Subcutaneous abdominal adipose tissue (tissue), 5 donors: ENCODE measurements at regions not wholly inside any gene's neighbourhood (a gene's known extent, or its start where the extent isn't known, plus 50 kb on each side); places are given as distances from the start of the nearest gene placed in this dataset.

Experiments used
- H3K27ac ChIP-seq: one replicate; pipeline ENCODE4 v1.7.0; 2013; ENCODE audit warnings: low read depth, mild to moderate bottlenecking, inconsistent platforms, low read length, moderate library complexity
- H3K27me3 ChIP-seq, 5 donors: one replicate each; pipeline ENCODE4 v1.7.0; 2013; ENCODE audit warnings: low read length in 5 of 5, inconsistent platforms in 1 of 5; ENCODE audit not compliant: control insufficient read depth in 5 of 5, insufficient read depth in 4 of 5
- H3K36me3 ChIP-seq, 5 donors: one replicate each; pipeline ENCODE4 v1.7.0; 2013; ENCODE audit warnings: low read length in 5 of 5; ENCODE audit not compliant: control insufficient read depth in 5 of 5, insufficient read depth in 5 of 5
- H3K4me1 ChIP-seq, 5 donors: one replicate each; pipeline ENCODE4 v1.7.0; 2013; ENCODE audit warnings: low read length in 5 of 5, mild to moderate bottlenecking in 3 of 5, moderate library complexity in 1 of 5; ENCODE audit not compliant: control insufficient read depth in 5 of 5, insufficient read depth in 5 of 5
- H3K4me3 ChIP-seq, 5 donors: one replicate each; pipeline ENCODE4 v1.7.0; 2013; ENCODE audit warnings: low read length in 5 of 5, low read depth in 1 of 5
- H3K9ac ChIP-seq, 5 donors: one replicate each; pipeline ENCODE4 v1.7.0; 2013; ENCODE audit warnings: low read length in 5 of 5, mild to moderate bottlenecking in 4 of 5, moderate library complexity in 3 of 5
- H3K9me3 ChIP-seq, 5 donors: one replicate each; pipeline ENCODE4 v1.7.0; 2013; ENCODE audit warnings: low read length in 5 of 5; ENCODE audit not compliant: control insufficient read depth in 5 of 5
- donor health status: healthy.
- donor health status: healthy.
- donor health status: healthy.
- donor health status: healthy.
- donor health status: healthy.

GRCh38 chr18:70636991-70637390, 348.1 kb downstream of the SOCS6 start:
- Histone ChIP-seq H3K9ac (no peak overlapping the region), H3K4me1 (peaks cover 0 to 5% (median 0%) of the 10 kb centered on the region in 5 donors), H3K27ac (no peak overlapping the region), H3K27me3 (no peaks in the 10 kb centered on the region), H3K36me3 (no peaks in the 10 kb centered on the region), H3K4me3 (no peak overlapping the region), H3K9me3 (no peaks in the 10 kb centered on the region)

- Histone ChIP-seq H3K4me1 (peaks cover 0 to 5% (median 0%) of the 10 kb centered on the region in 5 donors), H3K27me3 (no peaks in the 10 kb centered on the region), H3K27ac (no peak overlapping the region), H3K4me3 (no peak overlapping the region), H3K36me3 (no peaks in the 10 kb centered on the region), H3K9me3 (no peaks in the 10 kb centered on the region), H3K9ac (no peak overlapping the region)
Measured at GRCh38 chr18:70634576-70635147, 345.8 kb downstream of the SOCS6 start.

GRCh38 chr18:70627182-70627802, 338.4 kb downstream of the SOCS6 start:
- H3K36me3 ChIP-seq = no peaks in the 10 kb centered on the region
- H3K27ac ChIP-seq = no peak overlapping the region
- H3K27me3 ChIP-seq = no peaks in the 10 kb centered on the region
- no peak overlapping the region for H3K4me3 ChIP-seq
- H3K9me3 ChIP-seq = no peaks in the 10 kb centered on the region
- H3K9ac ChIP-seq = no peak overlapping the region
- H3K4me1 ChIP-seq = no peaks in the 10 kb centered on the region

GRCh38 chr18:70622622-70623419, 334.0 kb downstream of the SOCS6 start:
- Histone ChIP-seq H3K27me3 (no peaks in the 10 kb centered on the region), H3K27ac (no peak overlapping the region), H3K4me3 (no peak overlapping the region), H3K36me3 (no peaks in the 10 kb centered on the region), H3K9me3 (peaks cover 0 to 3% (median 0%) of the 10 kb centered on the region in 5 donors), H3K9ac (no peak overlapping the region), H3K4me1 (no peaks in the 10 kb centered on the region)

GRCh38 chr18:70621710-70622109, 332.9 kb downstream of the SOCS6 start:
- Histone ChIP-seq H3K9ac (no peak overlapping the region), H3K9me3 (peaks cover 0 to 3% (median 0%) of the 10 kb centered on the region in 5 donors), H3K27ac (no peak overlapping the region), H3K4me1 (no peaks in the 10 kb centered on the region), H3K4me3 (no peak overlapping the region), H3K27me3 (no peaks in the 10 kb centered on the region), H3K36me3 (no peaks in the 10 kb centered on the region)

GRCh38 chr18:70620837-70621612, 332.2 kb downstream of the SOCS6 start:
- H3K4me1 ChIP-seq = no peaks in the 10 kb centered on the region
- no peak overlapping the region for H3K9ac ChIP-seq
- H3K4me3 ChIP-seq = no peak overlapping the region
- H3K36me3 ChIP-seq = no peaks in the 10 kb centered on the region
- no peaks in the 10 kb centered on the region for H3K27me3 ChIP-seq
- peaks cover 0 to 7% (median 2%) of the 10 kb centered on the region in 5 donors for H3K9me3 ChIP-seq
- H3K27ac ChIP-seq = no peak overlapping the region

- Histone ChIP-seq H3K4me1 (no peaks in the 10 kb centered on the region), H3K9me3 (peaks cover 0 to 7% (median 2%) of the 10 kb centered on the region in 5 donors), H3K4me3 (no peak overlapping the region), H3K9ac (no peak overlapping the region), H3K27ac (no peak overlapping the region), H3K36me3 (no peaks in the 10 kb centered on the region), H3K27me3 (no peaks in the 10 kb centered on the region)
Measured at GRCh38 chr18:70617020-70617763, 328.3 kb downstream of the SOCS6 start.

- H3K9ac ChIP-seq = no peak overlapping the region
- no peaks in the 10 kb centered on the region for H3K27me3 ChIP-seq
- H3K27ac ChIP-seq = no peak overlapping the region
- H3K36me3 ChIP-seq = no peaks in the 10 kb centered on the region
- no peaks in the 10 kb centered on the region for H3K4me1 ChIP-seq
- H3K9me3 ChIP-seq = no peaks in the 10 kb centered on the region
- no peak overlapping the region for H3K4me3 ChIP-seq
Measured at GRCh38 chr18:70600225-70600925, 311.5 kb downstream of the SOCS6 start.

- H3K9ac ChIP-seq = no peak overlapping the region
- H3K27ac ChIP-seq = no peak overlapping the region
- no peaks in the 10 kb centered on the region for H3K4me1 ChIP-seq
- H3K9me3 ChIP-seq = no peaks in the 10 kb centered on the region
- H3K36me3 ChIP-seq = no peaks in the 10 kb centered on the region
- no peak overlapping the region for H3K4me3 ChIP-seq
- H3K27me3 ChIP-seq = no peaks in the 10 kb centered on the region
Measured at GRCh38 chr18:70598406-70598805, 309.6 kb downstream of the SOCS6 start.
